Smooth muscle cell (in vitro differentiated cells): ENCODE measurements at regions not wholly inside any gene's neighbourhood (a gene's known extent, or its start where the extent isn't known, plus 50 kb on each side); places are given as distances from the start of the nearest gene placed in this dataset.

Experiments
- DNase-seq: peaks from one replicate; lab custom pipeline; 2025; ENCODE audit not compliant: unreplicated experiment; lab: John Stamatoyannopoulos, UW
- H2AFZ ChIP-seq: fragments of 200-600 bp; sonication (generic); 2 replicates; pipeline ENCODE4 v1.6.0; 2016; ENCODE audit warnings: antibody characterized with exemption, low read depth, mild to moderate bottlenecking
- H3F3A ChIP-seq: fragments of 200-600 bp; sonication (generic); 2 replicates; pipeline ENCODE4 v1.6.0; 2017; ENCODE audit warnings: antibody characterized with exemption, low read depth
- H3K27ac ChIP-seq: fragments of 200-600 bp; sonication (generic); 2 replicates; pipeline ENCODE4 v1.5.1; 2016; ENCODE audit warnings: low read depth, mild to moderate bottlenecking
- H3K27me3 ChIP-seq: fragments of 200-600 bp; sonication (generic); 2 replicates; pipeline ENCODE4 v1.6.1; 2016; ENCODE audit warnings: low read depth, mild to moderate bottlenecking
- H3K36me3 ChIP-seq: fragments of 200-600 bp; sonication (generic); 2 replicates; pipeline ENCODE4 v1.5.1; 2016; ENCODE audit warnings: low read depth
- H3K4me1 ChIP-seq: fragments of 200-600 bp; sonication (generic); 2 replicates; pipeline ENCODE4 v1.5.1; 2016; ENCODE audit warnings: low read depth
- H3K4me2 ChIP-seq: fragments of 200-600 bp; sonication (generic); 2 replicates; pipeline ENCODE4 v1.6.0; 2016; ENCODE audit warnings: mild to moderate bottlenecking
- H3K4me3 ChIP-seq: fragments of 200-600 bp; sonication (generic); 2 replicates; pipeline ENCODE4 v1.5.1; 2016; ENCODE audit warnings: mild to moderate bottlenecking
- H3K79me2 ChIP-seq: fragments of 200-600 bp; sonication (generic); 2 replicates; pipeline ENCODE4 v1.6.0; 2016; ENCODE audit warnings: low read depth, mild to moderate bottlenecking
- H3K9ac ChIP-seq: fragments of 200-600 bp; sonication (generic); 2 replicates; pipeline ENCODE4 v1.6.0; 2016; ENCODE audit warnings: low read depth
- H3K9me3 ChIP-seq: fragments of 200-600 bp; sonication (generic); replicated peaks from 2 replicates; pipeline ENCODE4 v1.5.1; 2016; ENCODE audit warnings: low read depth
- H4K20me1 ChIP-seq: fragments of 200-600 bp; sonication (generic); 2 replicates; pipeline ENCODE4 v1.6.0; 2016; ENCODE audit warnings: low read depth
- WGBS: methylation state at CpG from one replicate; pipeline ENCODE4 v1.1.7; 2016; ENCODE audit warnings: low lambda C conversion rate; 5-methylcytosine and 5-hydroxymethylcytosine counted together
- TF ChIP-seq, protein P1 (sequence below): fragments of 200-600 bp; sonication (generic); IDR thresholded peaks from 2 replicates; pipeline ENCODE4 v1.5.1; 2017; ENCODE audit warnings: borderline replicate concordance, mild to moderate bottlenecking, antibody characterized with exemption; ENCODE audit not compliant: insufficient read depth, poor library complexity, severe bottlenecking

DNA sequence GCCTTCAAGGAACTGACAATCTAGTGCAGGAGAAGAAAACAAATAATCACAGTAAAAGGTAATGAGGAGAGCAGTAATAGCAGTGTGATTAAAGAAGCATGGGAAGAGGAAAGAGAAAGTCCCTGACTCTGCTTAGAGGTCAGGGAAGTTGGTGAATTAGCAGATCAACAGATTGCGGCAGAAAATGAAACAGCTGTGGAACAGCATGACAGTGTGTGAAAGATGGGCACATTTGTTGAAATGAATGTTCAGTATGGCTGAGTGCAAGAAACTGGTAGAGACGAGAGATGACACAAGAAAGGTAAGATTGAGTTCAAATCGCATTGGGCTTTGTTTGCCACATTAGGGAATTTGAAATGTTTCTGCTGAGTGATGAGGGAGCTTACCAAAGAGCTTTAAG lies 63.7 kb upstream of the RASSF8 start:
- H3K36me3 ChIP-seq, result no peaks in the 10 kb centered on the region
- 97% methylated on average over 3 of the region's 3 CpGs for WGBS
- H2AFZ ChIP-seq, result no peak overlapping the region
- H3K4me1 ChIP-seq, result peaks cover 2% of the 10 kb centered on the region
- no peaks in the 10 kb centered on the region for H4K20me1 ChIP-seq
- no peak overlapping the region for H3K9ac ChIP-seq
- H3K9me3 ChIP-seq, result no peaks in the 10 kb centered on the region
- no peak overlapping the region for H3K4me3 ChIP-seq
- H3F3A ChIP-seq, result no peaks in the 10 kb centered on the region
- DNase-seq, result no peak
- H3K27me3 ChIP-seq, result no peaks in the 10 kb centered on the region
- no peaks in the 10 kb centered on the region for H3K79me2 ChIP-seq
- TF ChIP-seq, protein P1, sequence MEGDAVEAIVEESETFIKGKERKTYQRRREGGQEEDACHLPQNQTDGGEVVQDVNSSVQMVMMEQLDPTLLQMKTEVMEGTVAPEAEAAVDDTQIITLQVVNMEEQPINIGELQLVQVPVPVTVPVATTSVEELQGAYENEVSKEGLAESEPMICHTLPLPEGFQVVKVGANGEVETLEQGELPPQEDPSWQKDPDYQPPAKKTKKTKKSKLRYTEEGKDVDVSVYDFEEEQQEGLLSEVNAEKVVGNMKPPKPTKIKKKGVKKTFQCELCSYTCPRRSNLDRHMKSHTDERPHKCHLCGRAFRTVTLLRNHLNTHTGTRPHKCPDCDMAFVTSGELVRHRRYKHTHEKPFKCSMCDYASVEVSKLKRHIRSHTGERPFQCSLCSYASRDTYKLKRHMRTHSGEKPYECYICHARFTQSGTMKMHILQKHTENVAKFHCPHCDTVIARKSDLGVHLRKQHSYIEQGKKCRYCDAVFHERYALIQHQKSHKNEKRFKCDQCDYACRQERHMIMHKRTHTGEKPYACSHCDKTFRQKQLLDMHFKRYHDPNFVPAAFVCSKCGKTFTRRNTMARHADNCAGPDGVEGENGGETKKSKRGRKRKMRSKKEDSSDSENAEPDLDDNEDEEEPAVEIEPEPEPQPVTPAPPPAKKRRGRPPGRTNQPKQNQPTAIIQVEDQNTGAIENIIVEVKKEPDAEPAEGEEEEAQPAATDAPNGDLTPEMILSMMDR, result no peak
- no peak overlapping the region for H3K27ac ChIP-seq
- no peak overlapping the region for H3K4me2 ChIP-seq

- H3F3A ChIP-seq, result no peaks in the 10 kb centered on the region
- no peaks in the 10 kb centered on the region for H3K9me3 ChIP-seq
- no peak overlapping the region for H3K27ac ChIP-seq
- TF ChIP-seq, protein P1, result no peak
- WGBS, result 91% methylated on average over 2 of the region's 2 CpGs
- no peak overlapping the region for H3K9ac ChIP-seq
- no peaks in the 10 kb centered on the region for H3K79me2 ChIP-seq
- no peaks in the 10 kb centered on the region for H3K36me3 ChIP-seq
- H2AFZ ChIP-seq, result no peak overlapping the region
- no peak overlapping the region for H3K4me3 ChIP-seq
- H4K20me1 ChIP-seq, result no peaks in the 10 kb centered on the region
- no peak overlapping the region for H3K4me2 ChIP-seq
- H3K4me1 ChIP-seq, result no peaks in the 10 kb centered on the region
- H3K27me3 ChIP-seq, result no peaks in the 10 kb centered on the region
- DNase-seq, result no peak
Observed at GRCh38 chr12:25896981-25897380, 61.5 kb upstream of the RASSF8 start.

- H3F3A ChIP-seq, result no peaks in the 10 kb centered on the region
- H2AFZ ChIP-seq, result no peak overlapping the region
- no peaks in the 10 kb centered on the region for H4K20me1 ChIP-seq
- 76% methylated on average over 2 of the region's 2 CpGs for WGBS
- no peak overlapping the region for H3K4me3 ChIP-seq
- DNase-seq, result no peak
- no peak overlapping the region for H3K9ac ChIP-seq
- TF ChIP-seq, protein P1, result no peak
- H3K4me2 ChIP-seq, result no peak overlapping the region
- H3K4me1 ChIP-seq, result no peaks in the 10 kb centered on the region
- no peak overlapping the region for H3K27ac ChIP-seq
- H3K27me3 ChIP-seq, result no peaks in the 10 kb centered on the region
- no peaks in the 10 kb centered on the region for H3K36me3 ChIP-seq
- no peaks in the 10 kb centered on the region for H3K79me2 ChIP-seq
- no peaks in the 10 kb centered on the region for H3K9me3 ChIP-seq
Observed at GRCh38 chr12:25903603-25904245, 54.8 kb upstream of the RASSF8 start.

DNA sequence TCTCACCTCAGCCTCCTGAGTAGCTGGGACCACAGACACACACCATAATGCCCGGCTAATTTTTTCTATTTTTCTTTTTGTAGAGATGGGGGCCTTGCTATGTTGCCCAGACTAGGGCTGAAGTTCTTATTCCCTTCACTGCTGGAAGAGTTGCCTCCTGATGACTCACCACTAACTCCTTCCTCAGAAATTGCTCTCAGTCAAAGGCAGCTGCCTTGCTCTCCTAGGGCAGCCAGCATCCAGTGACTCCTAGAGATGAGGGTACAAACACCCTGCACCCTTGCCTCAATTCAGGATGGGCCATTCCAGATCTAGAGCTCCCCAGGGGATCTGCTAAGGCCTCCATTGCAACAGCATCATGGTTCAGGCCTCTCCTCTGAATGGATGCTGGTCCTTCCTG lies 54.0 kb upstream of the RASSF8 start:
- TF ChIP-seq, protein P1, result no peak
- Histone ChIP-seq H3K27me3 (no peaks in the 10 kb centered on the region), H3K4me1 (no peaks in the 10 kb centered on the region), H3K4me2 (no peak overlapping the region), H3K4me3 (no peak overlapping the region), H3K9ac (no peak overlapping the region), H3K79me2 (no peaks in the 10 kb centered on the region), H3K36me3 (no peaks in the 10 kb centered on the region), H3F3A (no peaks in the 10 kb centered on the region), H2AFZ (no peak overlapping the region), H3K9me3 (no peaks in the 10 kb centered on the region), H4K20me1 (no peaks in the 10 kb centered on the region), H3K27ac (no peak overlapping the region)
- DNase-seq, result no peak
- 90% methylated on average over 1 of the region's 1 CpG for WGBS
